HepG2 (cell line): ENCODE measurements at regions not wholly inside any gene's neighbourhood (a gene's known extent, or its start where the extent isn't known, plus 50 kb on each side); places are given as distances from the start of the nearest gene placed in this dataset.

ENCODE experiments used
- ATAC-seq: fragments of 200-7000 bp; cut with Tn5 transposase; 3 replicates; pipeline ENCODE4 v1.9.1; 2020; ENCODE audit warnings: mild to moderate bottlenecking, moderate library complexity
- BruUV-seq: library from RNA; stranded (reverse); fragments of 400-500 nt; replicated peaks from 2 replicates; lab custom pipeline; 2021; lab: Mats Ljungman, UMichigan
- CTCF ChIA-PET: fragments of 300-600 bp; formaldehyde crosslinking; extraction: SDS; loops from one replicate; lab custom pipeline; 2021; ENCODE audit warnings: low total read pairs, inconsistent platforms, low intra/inter-chr PET ratio; lab: Yijun Ruan, JAX
- POLR2A ChIA-PET: fragments of 350-600 bp; sonication (Branson Sonifier 250); formaldehyde crosslinking; loops from one replicate; lab custom pipeline; 2020; ENCODE audit warnings: antibody characterized with exemption, inconsistent platforms; lab: Yijun Ruan, JAX
- DNase-seq: peaks from one replicate; pipeline ENCODE4 v3.0.0-alpha.2; 2015; ENCODE audit warnings: low spot score
- FAIRE-seq: peaks from 3 replicates; lab custom pipeline; 2011; peaks lifted over from hg19 to GRCh38; lab: Jason Lieb, UNC
- H2AFZ ChIP-seq: one replicate; pipeline ENCODE4 v1.6.1; 2011; ENCODE audit warnings: low read length, inconsistent platforms
- H3K27ac ChIP-seq: fragments of 300-600 bp; 3 replicates; pipeline ENCODE4 v1.8.0; 2011; ENCODE audit warnings: mixed run types, mild to moderate bottlenecking, mixed read lengths, low read length, inconsistent platforms; ENCODE audit not compliant: insufficient read depth; ENCODE audit errors: extremely low read length
- H3K27me3 ChIP-seq, 2 experiments: fragments of 200-600 bp in 1 of 2; 2 replicates in 1 of 2; 3 replicates in 1 of 2; pipeline versions ENCODE4 v1.6.0 to v1.8.0; 2011; ENCODE audit warnings: low read length in 2 of 2, mild to moderate bottlenecking in 2 of 2, moderate library complexity in 2 of 2, inconsistent platforms in 1 of 2; ENCODE audit not compliant: insufficient read depth in 2 of 2, control insufficient read depth in 1 of 2
- H3K36me3 ChIP-seq, 2 experiments: fragments of 200-600 bp in 1 of 2; replicated peaks in 1 of 2; 2 replicates in 1 of 2; 3 replicates in 1 of 2; pipeline versions ENCODE4 v1.5.1 to v1.8.0; 2011; ENCODE audit warnings: low read length in 2 of 2, inconsistent platforms in 1 of 2; ENCODE audit not compliant: insufficient read depth in 2 of 2, control insufficient read depth in 1 of 2
- H3K4me1 ChIP-seq: 2 replicates; pipeline ENCODE4 v1.5.1; 2012; ENCODE audit warnings: low read length, inconsistent platforms; ENCODE audit not compliant: insufficient read depth
- H3K4me2 ChIP-seq: 2 replicates; pipeline ENCODE4 v1.6.0; 2011; ENCODE audit warnings: low read depth, low read length, inconsistent platforms
- H3K4me3 ChIP-seq, 3 experiments: fragments of 200-600 bp in 1 of 3; sonication (generic), shearing (Covaris generic) in 1 of 3; replicated peaks in 1 of 3; 2 replicates each; pipeline ENCODE4 v1.5.1; 2011 to 2016; ENCODE audit warnings: low read length in 3 of 3, inconsistent platforms in 2 of 3, low read depth in 2 of 3, mild to moderate bottlenecking in 2 of 3, control low read depth in 1 of 3, mixed read lengths in 1 of 3; ENCODE audit not compliant: insufficient read depth in 1 of 3
- H3K79me2 ChIP-seq: one replicate; pipeline ENCODE4 v1.6.1; 2011; ENCODE audit warnings: low read length, inconsistent platforms; ENCODE audit not compliant: insufficient read depth
- H3K9ac ChIP-seq: 2 replicates; pipeline ENCODE4 v1.6.0; 2011; ENCODE audit warnings: mild to moderate bottlenecking, low read depth, low read length, inconsistent platforms; ENCODE audit not compliant: insufficient read depth
- H3K9me3 ChIP-seq: 2 replicates; pipeline ENCODE4 v1.5.1; 2012; ENCODE audit warnings: mild to moderate bottlenecking, low read length
- H4K20me1 ChIP-seq: 2 replicates; pipeline ENCODE4 v1.6.0; 2011; ENCODE audit warnings: inconsistent platforms, mild to moderate bottlenecking, low read length, moderate library complexity; ENCODE audit not compliant: insufficient read depth
- ZNF326 ChIP-seq: sonication (generic); formaldehyde crosslinking; IDR thresholded peaks from 2 replicates; pipeline ENCODE4 v1.4.0; 2020; ENCODE audit warnings: missing genetic modification reagents, borderline replicate concordance
- WGBS: methylation state at CpG from one replicate; pipeline ENCODE4 v1.1.6; 2017; ENCODE audit warnings: low lambda C conversion rate; 5-methylcytosine and 5-hydroxymethylcytosine counted together
- in situ Hi-C: cut with HindIII; loops from 2 replicates; pipeline ENCODE4 v1.10.0; 2017; ENCODE audit warnings: low pct_unique_long_range_greater_than_20kb; ENCODE audit not compliant: extremely low pct_ligation_motif_present
- intact Hi-C: fragments of 100-400 bp; cut with micrococcal nuclease; formaldehyde crosslinking; loops from one replicate; pipeline ENCODE4 v1.10.0; 2022; ENCODE audit not compliant: unreplicated experiment
- TF ChIP-seq, protein P1 (sequence below), 2 experiments: fragments of 450-650 bp in 1 of 2; sonication (generic) in 1 of 2; formaldehyde crosslinking in 1 of 2; IDR thresholded peaks; 2 replicates each; pipeline versions ENCODE4 v1.6.1 to v1.8.0; 2016 to 2022; ENCODE audit warnings: antibody characterized with exemption in 1 of 2, mild to moderate bottlenecking in 1 of 2, missing genetic modification reagents in 1 of 2

DNA sequence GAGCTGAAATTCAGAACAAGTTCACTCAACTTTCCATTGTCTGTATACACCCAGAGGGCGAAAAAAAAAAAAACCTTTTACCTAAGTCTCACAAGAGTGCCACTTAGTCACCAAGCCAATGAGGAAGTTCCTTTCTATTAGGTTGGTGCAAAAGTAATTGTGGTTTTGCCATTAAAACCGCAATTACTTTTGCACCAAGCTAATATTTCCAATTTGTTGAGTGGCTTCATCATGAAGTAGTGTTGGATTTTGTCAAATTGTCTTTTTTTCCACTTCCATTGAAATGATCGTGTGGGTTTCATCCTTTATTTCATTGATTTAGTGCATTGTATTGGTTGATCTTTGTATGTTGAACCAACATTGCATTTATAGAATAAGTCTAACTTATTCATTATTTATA lies 253.9 kb downstream of the ZIC4 start:
- H3K36me3 ChIP-seq = no peaks in the 10 kb centered on the region
- H3K4me3 ChIP-seq = no peak overlapping the region
- no peak overlapping the region for H3K27ac ChIP-seq
- ChIA-PET POLR2A (no interaction called here), CTCF (no interaction called here)
- no peaks in the 10 kb centered on the region for H3K79me2 ChIP-seq
- H3K4me2 ChIP-seq = no peak overlapping the region
- H2AFZ ChIP-seq = no peak overlapping the region
- FAIRE-seq (no peak), ATAC-seq (no peak), DNase-seq (no peak)
- no peaks in the 10 kb centered on the region for H3K27me3 ChIP-seq
- intact Hi-C loops (no loop called here), in situ Hi-C loops (no loop called here)
- WGBS = 4% methylated on average over 3 of the region's 3 CpGs
- no peaks in the 10 kb centered on the region for H3K9me3 ChIP-seq
- TF ChIP-seq, protein P1, sequence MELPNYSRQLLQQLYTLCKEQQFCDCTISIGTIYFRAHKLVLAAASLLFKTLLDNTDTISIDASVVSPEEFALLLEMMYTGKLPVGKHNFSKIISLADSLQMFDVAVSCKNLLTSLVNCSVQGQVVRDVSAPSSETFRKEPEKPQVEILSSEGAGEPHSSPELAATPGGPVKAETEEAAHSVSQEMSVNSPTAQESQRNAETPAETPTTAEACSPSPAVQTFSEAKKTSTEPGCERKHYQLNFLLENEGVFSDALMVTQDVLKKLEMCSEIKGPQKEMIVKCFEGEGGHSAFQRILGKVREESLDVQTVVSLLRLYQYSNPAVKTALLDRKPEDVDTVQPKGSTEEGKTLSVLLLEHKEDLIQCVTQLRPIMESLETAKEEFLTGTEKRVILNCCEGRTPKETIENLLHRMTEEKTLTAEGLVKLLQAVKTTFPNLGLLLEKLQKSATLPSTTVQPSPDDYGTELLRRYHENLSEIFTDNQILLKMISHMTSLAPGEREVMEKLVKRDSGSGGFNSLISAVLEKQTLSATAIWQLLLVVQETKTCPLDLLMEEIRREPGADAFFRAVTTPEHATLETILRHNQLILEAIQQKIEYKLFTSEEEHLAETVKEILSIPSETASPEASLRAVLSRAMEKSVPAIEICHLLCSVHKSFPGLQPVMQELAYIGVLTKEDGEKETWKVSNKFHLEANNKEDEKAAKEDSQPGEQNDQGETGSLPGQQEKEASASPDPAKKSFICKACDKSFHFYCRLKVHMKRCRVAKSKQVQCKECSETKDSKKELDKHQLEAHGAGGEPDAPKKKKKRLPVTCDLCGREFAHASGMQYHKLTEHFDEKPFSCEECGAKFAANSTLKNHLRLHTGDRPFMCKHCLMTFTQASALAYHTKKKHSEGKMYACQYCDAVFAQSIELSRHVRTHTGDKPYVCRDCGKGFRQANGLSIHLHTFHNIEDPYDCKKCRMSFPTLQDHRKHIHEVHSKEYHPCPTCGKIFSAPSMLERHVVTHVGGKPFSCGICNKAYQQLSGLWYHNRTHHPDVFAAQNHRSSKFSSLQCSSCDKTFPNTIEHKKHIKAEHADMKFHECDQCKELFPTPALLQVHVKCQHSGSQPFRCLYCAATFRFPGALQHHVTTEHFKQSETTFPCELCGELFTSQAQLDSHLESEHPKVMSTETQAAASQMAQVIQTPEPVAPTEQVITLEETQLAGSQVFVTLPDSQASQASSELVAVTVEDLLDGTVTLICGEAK (IDR thresholded peaks at IDR 0.05) = peak; percentile 81
- TF ChIP-seq, protein P1 (CRISPR knock-in tag; IDR thresholded peaks at IDR 0.05) = no peak
- TF ChIP-seq ZNF326 (CRISPR knock-in tag) = no peak
- no peak overlapping the region for H3K9ac ChIP-seq
- no peaks in the 10 kb centered on the region for H4K20me1 ChIP-seq
- no peaks in the 10 kb centered on the region for H3K4me1 ChIP-seq
- BruUV-seq = no TSS peak
